ENCODE measurements at regions not wholly inside any gene's neighbourhood (a gene's known extent, or its start where the extent isn't known, plus 50 kb on each side); places are given as distances from the start of the nearest gene placed in this dataset.
"Not testable (repeated sequence)": the region's sequence is repeated elsewhere in the genome, so short reads cannot be mapped to it uniquely, and the experiment has no call there.

GRCh38 chr5:101917166-101917565 lies 378.9 kb downstream of the SLCO4C1 start:
- no peak for DNase-seq

- DNase-seq, result no peak
Observed at GRCh38 chr5:101915554-101915953, 380.5 kb downstream of the SLCO4C1 start.

- no peak for DNase-seq
Observed at GRCh38 chr5:101904736-101905135, 391.3 kb downstream of the SLCO4C1 start.

GRCh38 chr5:101897914-101898313 lies 398.2 kb downstream of the SLCO4C1 start:
- DNase-seq, result no peak

GRCh38 chr5:101894985-101895384 lies 401.1 kb downstream of the SLCO4C1 start:
- DNase-seq, result no peak

- DNase-seq, result no peak
Observed at GRCh38 chr5:101878190-101878589, 417.9 kb downstream of the SLCO4C1 start.

GRCh38 chr5:101877451-101877850 lies 418.6 kb downstream of the SLCO4C1 start:
- no peak for DNase-seq

- no peak for DNase-seq
Observed at GRCh38 chr5:101866473-101866872, 429.6 kb downstream of the SLCO4C1 start.

GRCh38 chr5:101860563-101860962 lies 435.5 kb downstream of the SLCO4C1 start:
- DNase-seq, result no peak

GRCh38 chr5:101860145-101860544 lies 435.9 kb downstream of the SLCO4C1 start:
- DNase-seq, result no peak

- no peak for DNase-seq
Observed at GRCh38 chr5:101846496-101846895, 449.6 kb downstream of the SLCO4C1 start.

- DNase-seq, result no peak
Observed at GRCh38 chr5:101843055-101843454, 453.0 kb downstream of the SLCO4C1 start.

GRCh38 chr5:101838435-101838834 lies 457.6 kb downstream of the SLCO4C1 start:
- DNase-seq, result no peak

- DNase-seq, result no peak
Observed at GRCh38 chr5:101829255-101829654, 466.8 kb downstream of the SLCO4C1 start.

GRCh38 chr5:101811466-101811865 lies 484.6 kb downstream of the SLCO4C1 start:
- no peak for DNase-seq

GRCh38 chr5:101806410-101806809 lies 489.7 kb downstream of the SLCO4C1 start:
- DNase-seq, result no peak

- DNase-seq, result no peak
Observed at GRCh38 chr5:101796427-101796826, 499.7 kb downstream of the SLCO4C1 start.

- DNase-seq, result no peak
Observed at GRCh38 chr5:101788797-101789196, 507.3 kb downstream of the SLCO4C1 start.

- DNase-seq, result no peak
Observed at GRCh38 chr5:101785090-101785489, 511.0 kb downstream of the SLCO4C1 start.

- no peak for DNase-seq
Observed at GRCh38 chr5:101783241-101784013, 512.7 kb downstream of the SLCO4C1 start.

GRCh38 chr5:101782352-101783103 lies 513.6 kb downstream of the SLCO4C1 start:
- DNase-seq, result no peak

- DNase-seq, result no peak
Observed at GRCh38 chr5:101751105-101751504, 545.0 kb downstream of the SLCO4C1 start.

- not testable (repeated sequence) for DNase-seq
Observed at GRCh38 chr5:101743000-101743399, 553.1 kb downstream of the SLCO4C1 start.

GRCh38 chr5:101728933-101729332 lies 567.2 kb downstream of the SLCO4C1 start:
- no peak for DNase-seq
